Peyer's patch (tissue), 4 donors: ENCODE measurements at regions not wholly inside any gene's neighbourhood (a gene's known extent, or its start where the extent isn't known, plus 50 kb on each side); places are given as distances from the start of the nearest gene placed in this dataset.

Source experiments
- POLR2A ChIP-seq, 2 donors: fragments of 450-650 bp; IDR thresholded peaks; one replicate each; pipeline ENCODE4 v1.5.1; 2017; ENCODE audit warnings: antibody characterized with exemption in 2 of 2, mild to moderate bottlenecking in 2 of 2, moderate library complexity in 2 of 2
- TF ChIP-seq, protein P1 (sequence below), 6 experiments: fragments of 450-650 bp in 4 of 6; fragments of 200-600 bp in 2 of 6; sonication (generic) in 1 of 6; IDR thresholded peaks; one replicate each; pipeline ENCODE4 v1.5.1; 2017 to 2019; ENCODE audit warnings: antibody characterized with exemption in 6 of 6, mild to moderate bottlenecking in 3 of 6, moderate library complexity in 1 of 6

DNA sequence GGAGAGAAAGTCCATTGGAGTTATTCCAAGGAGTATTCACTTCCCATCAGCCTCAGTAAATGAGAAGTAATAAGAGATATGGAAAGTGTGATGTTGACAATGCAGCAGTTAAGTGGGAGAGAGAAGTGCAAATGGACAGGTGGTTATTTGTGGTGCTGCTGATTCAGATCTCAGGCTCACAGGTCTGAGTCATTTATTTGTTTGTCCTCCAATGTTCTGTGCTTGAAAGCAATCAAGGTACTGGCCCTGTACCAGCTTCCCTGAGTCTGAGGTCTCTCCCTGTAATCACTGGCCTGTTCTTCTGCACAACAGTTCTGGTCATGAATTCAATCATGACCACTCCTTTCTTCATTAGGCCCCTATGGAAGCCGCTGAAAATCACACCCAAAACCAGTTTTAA lies 827.7 kb downstream of the MAFB start:
- TF ChIP-seq, protein P1, sequence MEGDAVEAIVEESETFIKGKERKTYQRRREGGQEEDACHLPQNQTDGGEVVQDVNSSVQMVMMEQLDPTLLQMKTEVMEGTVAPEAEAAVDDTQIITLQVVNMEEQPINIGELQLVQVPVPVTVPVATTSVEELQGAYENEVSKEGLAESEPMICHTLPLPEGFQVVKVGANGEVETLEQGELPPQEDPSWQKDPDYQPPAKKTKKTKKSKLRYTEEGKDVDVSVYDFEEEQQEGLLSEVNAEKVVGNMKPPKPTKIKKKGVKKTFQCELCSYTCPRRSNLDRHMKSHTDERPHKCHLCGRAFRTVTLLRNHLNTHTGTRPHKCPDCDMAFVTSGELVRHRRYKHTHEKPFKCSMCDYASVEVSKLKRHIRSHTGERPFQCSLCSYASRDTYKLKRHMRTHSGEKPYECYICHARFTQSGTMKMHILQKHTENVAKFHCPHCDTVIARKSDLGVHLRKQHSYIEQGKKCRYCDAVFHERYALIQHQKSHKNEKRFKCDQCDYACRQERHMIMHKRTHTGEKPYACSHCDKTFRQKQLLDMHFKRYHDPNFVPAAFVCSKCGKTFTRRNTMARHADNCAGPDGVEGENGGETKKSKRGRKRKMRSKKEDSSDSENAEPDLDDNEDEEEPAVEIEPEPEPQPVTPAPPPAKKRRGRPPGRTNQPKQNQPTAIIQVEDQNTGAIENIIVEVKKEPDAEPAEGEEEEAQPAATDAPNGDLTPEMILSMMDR (IDR thresholded peaks at IDR 0.05) = no peak
- TF ChIP-seq POLR2A (IDR thresholded peaks at IDR 0.05) = no peak
